ENCODE measurements at regions not wholly inside any gene's neighbourhood (a gene's known extent, or its start where the extent isn't known, plus 50 kb on each side); places are given as distances from the start of the nearest gene placed in this dataset.

- TF ChIP-seq, protein P1, sequence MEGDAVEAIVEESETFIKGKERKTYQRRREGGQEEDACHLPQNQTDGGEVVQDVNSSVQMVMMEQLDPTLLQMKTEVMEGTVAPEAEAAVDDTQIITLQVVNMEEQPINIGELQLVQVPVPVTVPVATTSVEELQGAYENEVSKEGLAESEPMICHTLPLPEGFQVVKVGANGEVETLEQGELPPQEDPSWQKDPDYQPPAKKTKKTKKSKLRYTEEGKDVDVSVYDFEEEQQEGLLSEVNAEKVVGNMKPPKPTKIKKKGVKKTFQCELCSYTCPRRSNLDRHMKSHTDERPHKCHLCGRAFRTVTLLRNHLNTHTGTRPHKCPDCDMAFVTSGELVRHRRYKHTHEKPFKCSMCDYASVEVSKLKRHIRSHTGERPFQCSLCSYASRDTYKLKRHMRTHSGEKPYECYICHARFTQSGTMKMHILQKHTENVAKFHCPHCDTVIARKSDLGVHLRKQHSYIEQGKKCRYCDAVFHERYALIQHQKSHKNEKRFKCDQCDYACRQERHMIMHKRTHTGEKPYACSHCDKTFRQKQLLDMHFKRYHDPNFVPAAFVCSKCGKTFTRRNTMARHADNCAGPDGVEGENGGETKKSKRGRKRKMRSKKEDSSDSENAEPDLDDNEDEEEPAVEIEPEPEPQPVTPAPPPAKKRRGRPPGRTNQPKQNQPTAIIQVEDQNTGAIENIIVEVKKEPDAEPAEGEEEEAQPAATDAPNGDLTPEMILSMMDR (conservative IDR thresholded peaks at IDR 0.05), result no peak
- peaks cover 3% of the 10 kb centered on the region for H3K4me1 Mint-ChIP-seq (ENCODE audit: unreplicated experiment)
- H3K27ac Mint-ChIP-seq, result no peak overlapping the region
- DNase-seq (ENCODE audit: extremely low spot score, unreplicated experiment), result no peak
- no peak overlapping the region for H3K4me3 Mint-ChIP-seq
- H3K27me3 Mint-ChIP-seq, result no peaks in the 10 kb centered on the region
- H3K36me3 Mint-ChIP-seq, result no peaks in the 10 kb centered on the region
- H3K9me3 Mint-ChIP-seq, result peaks cover 4% of the 10 kb centered on the region
Observed at GRCh38 chr11:25949918-25950317, 382.0 kb upstream of the ANO3 start.

DNA sequence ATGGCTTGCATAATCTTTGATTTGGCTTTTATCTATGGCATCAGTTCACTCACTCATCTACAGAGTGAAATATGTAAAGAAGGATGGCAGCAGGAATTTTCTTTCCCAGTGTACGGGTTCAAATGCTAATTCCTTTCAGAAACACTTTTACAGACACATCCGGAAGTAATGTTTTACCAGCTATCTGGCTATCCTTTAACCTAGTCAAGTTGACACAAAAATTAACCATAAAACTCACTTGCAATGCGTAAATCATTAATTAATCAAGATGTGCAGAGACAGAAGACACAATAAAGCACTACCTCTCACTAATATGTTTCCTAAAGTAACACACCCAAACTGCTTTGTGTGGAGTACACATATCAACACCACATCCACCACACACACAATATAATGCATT is 378.9 kb upstream of the ANO3 start:
- peaks cover 4% of the 10 kb centered on the region for H3K9me3 Mint-ChIP-seq
- no peak overlapping the region for H3K4me3 Mint-ChIP-seq
- peaks cover 3% of the 10 kb centered on the region for H3K4me1 Mint-ChIP-seq (ENCODE audit: unreplicated experiment)
- DNase-seq (ENCODE audit: extremely low spot score, unreplicated experiment), result no peak
- H3K27me3 Mint-ChIP-seq, result no peaks in the 10 kb centered on the region
- no peaks in the 10 kb centered on the region for H3K36me3 Mint-ChIP-seq
- TF ChIP-seq, protein P1 (conservative IDR thresholded peaks at IDR 0.05), result no peak
- no peak overlapping the region for H3K27ac Mint-ChIP-seq

GRCh38 chr11:25958045-25958444 is 373.9 kb upstream of the ANO3 start:
- H3K9me3 Mint-ChIP-seq, result no peaks in the 10 kb centered on the region
- TF ChIP-seq, protein P1 (conservative IDR thresholded peaks at IDR 0.05), result no peak

GRCh38 chr11:25961539-25961938 is 370.4 kb upstream of the ANO3 start:
- TF ChIP-seq, protein P1 (conservative IDR thresholded peaks at IDR 0.05), result peak; percentile 43
- Mint-ChIP-seq H3K27me3 (no peaks in the 10 kb centered on the region), H3K4me1 (ENCODE audit: unreplicated experiment) (no peaks in the 10 kb centered on the region), H3K4me3 (no peak overlapping the region), H3K27ac (no peak overlapping the region), H3K36me3 (no peaks in the 10 kb centered on the region), H3K9me3 (no peaks in the 10 kb centered on the region)
- DNase-seq (ENCODE audit: extremely low spot score, unreplicated experiment), result no peak

More at GRCh38 chr11:25958045-25958444, 373.9 kb upstream of the ANO3 start:
- Mint-ChIP-seq H3K4me3 (no peak overlapping the region), H3K36me3 (no peaks in the 10 kb centered on the region), H3K4me1 (ENCODE audit: unreplicated experiment) (peaks cover under 1% of the 10 kb centered on the region), H3K27ac (no peak overlapping the region), H3K27me3 (no peaks in the 10 kb centered on the region)
- DNase-seq (ENCODE audit: extremely low spot score, unreplicated experiment), result no peak

GRCh38 chr11:25970726-25971508 is 361.0 kb upstream of the ANO3 start:
- no peak for DNase-seq (ENCODE audit: extremely low spot score, unreplicated experiment)
- Mint-ChIP-seq H3K27me3 (no peaks in the 10 kb centered on the region), H3K36me3 (no peaks in the 10 kb centered on the region), H3K27ac (no peak overlapping the region), H3K4me1 (ENCODE audit: unreplicated experiment) (no peaks in the 10 kb centered on the region), H3K9me3 (no peaks in the 10 kb centered on the region), H3K4me3 (no peak overlapping the region)
- TF ChIP-seq, protein P1 (conservative IDR thresholded peaks at IDR 0.05), result peak; percentile 60

All from type B pancreatic cell (in vitro differentiated cells).